GM18868 (cell line): ENCODE measurements at regions not wholly inside any gene's neighbourhood (a gene's known extent, or its start where the extent isn't known, plus 50 kb on each side); places are given as distances from the start of the nearest gene placed in this dataset.
"Not testable (repeated sequence)": the region's sequence is repeated elsewhere in the genome, so short reads cannot be mapped to it uniquely, and the experiment has no call there.

Experiments used
- ATAC-seq: cut with Tn5 transposase; IDR thresholded peaks from one replicate; pipeline ENCODE4 v1.9.1; 2021; ENCODE audit warnings: mild to moderate bottlenecking, moderate library complexity; ENCODE audit not compliant: unreplicated experiment

- not testable (repeated sequence) for ATAC-seq
These were observed 203.9 kb downstream of the NPIPB11 start for GRCh38 chr16:29202642-29203041.

- ATAC-seq, result not testable (repeated sequence)
These were observed 204.4 kb downstream of the NPIPB11 start for GRCh38 chr16:29202025-29202632.

- ATAC-seq, result not testable (repeated sequence)
These were observed 205.1 kb downstream of the NPIPB11 start for GRCh38 chr16:29201296-29202024.

- ATAC-seq, result not testable (repeated sequence)
These were observed 205.8 kb downstream of the NPIPB11 start for GRCh38 chr16:29200681-29201080.

- ATAC-seq, result not testable (repeated sequence)
These were observed 206.3 kb downstream of the NPIPB11 start for GRCh38 chr16:29200135-29200601.

- not testable (repeated sequence) for ATAC-seq
These were observed 206.9 kb downstream of the NPIPB11 start for GRCh38 chr16:29199626-29200025.

GRCh38 chr16:29198731-29199521 lies 207.6 kb downstream of the NPIPB11 start:
- no peak for ATAC-seq

- no peak for ATAC-seq
These were observed 208.3 kb downstream of the NPIPB11 start for GRCh38 chr16:29198231-29198630.

- ATAC-seq, result not testable (repeated sequence)
These were observed 208.9 kb downstream of the NPIPB11 start for GRCh38 chr16:29197494-29198100.

- ATAC-seq, result not testable (repeated sequence)
These were observed 209.8 kb downstream of the NPIPB11 start for GRCh38 chr16:29196746-29197145.

- not testable (repeated sequence) for ATAC-seq
These were observed 210.4 kb downstream of the LAT start for GRCh38 chr16:29195116-29195872.

- not testable (repeated sequence) for ATAC-seq
These were observed 209.5 kb downstream of the LAT start for GRCh38 chr16:29194185-29194844.

- ATAC-seq, result not testable (repeated sequence)
These were observed 208.8 kb downstream of the LAT start for GRCh38 chr16:29193634-29194033.

GRCh38 chr16:29193248-29193574 lies 208.4 kb downstream of the LAT start:
- ATAC-seq, result not testable (repeated sequence)

- ATAC-seq, result no peak
These were observed 207.7 kb downstream of the LAT start for GRCh38 chr16:29192329-29193247.

- not testable (repeated sequence) for ATAC-seq
These were observed 206.9 kb downstream of the LAT start for GRCh38 chr16:29191636-29192180.

- not testable (repeated sequence) for ATAC-seq
These were observed 205.9 kb downstream of the LAT start for GRCh38 chr16:29190553-29191431.
